Right renal cortex interstitium (tissue), 3 donors: ENCODE measurements at regions not wholly inside any gene's neighbourhood (a gene's known extent, or its start where the extent isn't known, plus 50 kb on each side); places are given as distances from the start of the nearest gene placed in this dataset.

Experiments used
- DNase-seq, 3 donors: peaks; one replicate each; pipeline ENCODE4 v3.0.0-alpha.2; 2013; ENCODE audit warnings: low read depth in 3 of 3, low spot score in 2 of 3

GRCh38 chr5:124252191-124252638 is 494.2 kb downstream of the ZNF608 start:
- no peak for DNase-seq

GRCh38 chr5:124245276-124245675 is 501.2 kb downstream of the ZNF608 start:
- DNase-seq = no peak

GRCh38 chr5:124240732-124241131 is 505.7 kb downstream of the ZNF608 start:
- DNase-seq = no peak

- no peak for DNase-seq
Observed at GRCh38 chr5:124239572-124239971, 506.9 kb downstream of the ZNF608 start.

- no peak for DNase-seq
Observed at GRCh38 chr5:124238350-124238749, 508.1 kb downstream of the ZNF608 start.

- DNase-seq = no peak
Observed at GRCh38 chr5:124237206-124237695, 509.2 kb downstream of the ZNF608 start.

- no peak for DNase-seq
Observed at GRCh38 chr5:124236361-124237205, 509.9 kb downstream of the ZNF608 start.

- DNase-seq = no peak
Observed at GRCh38 chr5:124235576-124235975, 510.9 kb downstream of the ZNF608 start.

GRCh38 chr5:124234770-124235562 is 511.5 kb downstream of the ZNF608 start:
- DNase-seq = no peak

- DNase-seq = no peak
Observed at GRCh38 chr5:124234022-124234769, 512.2 kb downstream of the ZNF608 start.

- no peak for DNase-seq
Observed at GRCh38 chr5:124232515-124232914, 513.9 kb downstream of the ZNF608 start.

- DNase-seq = no peak
Observed at GRCh38 chr5:124231802-124232201, 514.6 kb downstream of the ZNF608 start.

- no peak for DNase-seq
Observed at GRCh38 chr5:124231230-124231629, 515.2 kb downstream of the ZNF608 start.

GRCh38 chr5:124230456-124230855 is 516.0 kb downstream of the ZNF608 start:
- no peak for DNase-seq

GRCh38 chr5:124229352-124229751 is 517.1 kb downstream of the ZNF608 start:
- DNase-seq = no peak

- DNase-seq = no peak
Observed at GRCh38 chr5:124227914-124228313, 518.5 kb downstream of the ZNF608 start.

GRCh38 chr5:124220418-124220817 is 526.0 kb downstream of the ZNF608 start:
- no peak for DNase-seq

GRCh38 chr5:124212934-124213333 is 533.5 kb downstream of the ZNF608 start:
- DNase-seq = no peak

- no peak for DNase-seq
Observed at GRCh38 chr5:124210111-124210910, 536.1 kb downstream of the ZNF608 start.

GRCh38 chr5:124207118-124207517 is 539.3 kb downstream of the ZNF608 start:
- DNase-seq = no peak
